Activated CD4-positive, alpha-beta T cell treated with anti-CD3 and anti-CD28 coated beads, Interleukin-2, amount 50 U/mL, for 24 hours (primary cell): ENCODE measurements at regions not wholly inside any gene's neighbourhood (a gene's known extent, or its start where the extent isn't known, plus 50 kb on each side); places are given as distances from the start of the nearest gene placed in this dataset.

Experiments
- DNase-seq, 2 donors: peaks; one replicate each; pipeline ENCODE4 v3.0.0-alpha.2; 2020; ENCODE audit warnings: low read depth in 1 of 2, low spot score in 1 of 2

- DNase-seq = no peak
Measured at GRCh38 chr5:168156170-168156569, 135.3 kb upstream of the WWC1 start.

GRCh38 chr5:168157141-168157540, 134.3 kb upstream of the WWC1 start:
- no peak for DNase-seq

- DNase-seq = no peak
Measured at GRCh38 chr5:168159425-168159824, 132.0 kb upstream of the WWC1 start.

GRCh38 chr5:168162464-168162863, 129.0 kb upstream of the WWC1 start:
- no peak for DNase-seq

GRCh38 chr5:168163966-168164365, 127.5 kb upstream of the WWC1 start:
- no peak for DNase-seq

GRCh38 chr5:168165221-168165914, 126.1 kb upstream of the WWC1 start:
- DNase-seq = no peak

- no peak for DNase-seq
Measured at GRCh38 chr5:168165977-168166376, 125.5 kb upstream of the WWC1 start.

GRCh38 chr5:168167338-168167737, 124.1 kb upstream of the WWC1 start:
- no peak for DNase-seq

- no peak for DNase-seq
Measured at GRCh38 chr5:168168978-168169698, 122.3 kb upstream of the WWC1 start.

- DNase-seq = no peak
Measured at GRCh38 chr5:168169791-168170190, 121.7 kb upstream of the WWC1 start.

GRCh38 chr5:168171901-168172759, 119.3 kb upstream of the WWC1 start:
- no peak for DNase-seq

- DNase-seq = no peak
Measured at GRCh38 chr5:168172760-168173223, 118.7 kb upstream of the WWC1 start.

GRCh38 chr5:168174376-168174775, 117.1 kb upstream of the WWC1 start:
- DNase-seq = no peak

GRCh38 chr5:168176251-168176650, 115.2 kb upstream of the WWC1 start:
- DNase-seq = no peak

GRCh38 chr5:168176941-168177340, 114.5 kb upstream of the WWC1 start:
- DNase-seq = no peak

GRCh38 chr5:168177831-168178450, 113.5 kb upstream of the WWC1 start:
- DNase-seq = no peak

GRCh38 chr5:168179192-168179593, 112.3 kb upstream of the WWC1 start:
- no peak for DNase-seq

GRCh38 chr5:168182269-168182668, 109.2 kb upstream of the WWC1 start:
- no peak for DNase-seq

GRCh38 chr5:168184103-168184502, 107.3 kb upstream of the WWC1 start:
- DNase-seq = no peak

GRCh38 chr5:168186289-168187074, 105.0 kb upstream of the WWC1 start:
- DNase-seq = no peak

- no peak for DNase-seq
Measured at GRCh38 chr5:168187614-168188013, 103.8 kb upstream of the WWC1 start.
